Stimulated activated naive CD4-positive, alpha-beta T cell treated with Interleukin-2 at 50 U/mL for 16 hours (primary cell): ENCODE measurements at regions not wholly inside any gene's neighbourhood (a gene's known extent, or its start where the extent isn't known, plus 50 kb on each side); places are given as distances from the start of the nearest gene placed in this dataset.
"Not testable (repeated sequence)": the region's sequence is repeated elsewhere in the genome, so short reads cannot be mapped to it uniquely, and the experiment has no call there.

ENCODE experiments used
- DNase-seq: peaks from one replicate; lab custom pipeline; 2025; lab: John Stamatoyannopoulos, UW

GRCh38 chr12:129959889-129960288, 56.1 kb upstream of the TMEM132D start:
- no peak for DNase-seq

DNA sequence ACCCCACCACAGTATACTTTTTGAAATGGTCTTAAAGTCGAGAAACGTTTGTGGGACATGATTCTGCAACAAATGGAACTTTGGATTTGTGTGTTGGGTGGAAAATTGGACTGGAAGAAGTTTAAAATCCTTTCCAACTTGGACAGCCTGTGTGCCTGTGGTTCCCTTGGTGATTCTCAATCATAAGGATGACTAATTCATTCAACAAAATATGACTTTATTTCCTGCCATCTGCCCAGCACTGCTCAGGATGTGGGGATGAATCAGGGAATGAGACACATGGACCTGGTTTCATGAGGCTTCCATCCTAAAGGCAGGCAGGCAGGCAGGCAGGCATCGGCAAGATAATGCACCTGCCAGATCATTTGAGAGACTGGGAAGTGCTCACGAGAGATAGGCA, 57.3 kb upstream of the TMEM132D start:
- DNase-seq, result no peak

- no peak for DNase-seq
Observed at GRCh38 chr12:129961856-129962255, 58.0 kb upstream of the TMEM132D start.

DNA sequence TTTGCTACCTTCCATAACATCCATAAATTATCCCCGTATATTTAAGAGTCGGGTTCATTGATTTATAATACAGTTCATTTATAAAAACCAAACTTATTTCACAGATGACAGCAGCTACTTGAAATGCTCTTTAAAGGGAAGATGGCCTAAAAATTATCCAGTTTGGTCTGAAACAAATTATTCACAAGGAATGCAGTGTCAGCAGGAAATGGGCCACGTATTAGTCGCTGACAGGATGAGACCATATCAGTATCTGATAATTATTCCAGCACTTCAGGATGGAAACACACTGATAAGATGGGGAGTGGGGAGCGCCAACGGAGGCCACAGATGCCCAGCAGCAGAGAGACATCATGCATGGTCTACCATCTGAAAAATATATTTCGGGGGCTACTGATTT, 60.5 kb upstream of the TMEM132D start:
- no peak for DNase-seq

DNA sequence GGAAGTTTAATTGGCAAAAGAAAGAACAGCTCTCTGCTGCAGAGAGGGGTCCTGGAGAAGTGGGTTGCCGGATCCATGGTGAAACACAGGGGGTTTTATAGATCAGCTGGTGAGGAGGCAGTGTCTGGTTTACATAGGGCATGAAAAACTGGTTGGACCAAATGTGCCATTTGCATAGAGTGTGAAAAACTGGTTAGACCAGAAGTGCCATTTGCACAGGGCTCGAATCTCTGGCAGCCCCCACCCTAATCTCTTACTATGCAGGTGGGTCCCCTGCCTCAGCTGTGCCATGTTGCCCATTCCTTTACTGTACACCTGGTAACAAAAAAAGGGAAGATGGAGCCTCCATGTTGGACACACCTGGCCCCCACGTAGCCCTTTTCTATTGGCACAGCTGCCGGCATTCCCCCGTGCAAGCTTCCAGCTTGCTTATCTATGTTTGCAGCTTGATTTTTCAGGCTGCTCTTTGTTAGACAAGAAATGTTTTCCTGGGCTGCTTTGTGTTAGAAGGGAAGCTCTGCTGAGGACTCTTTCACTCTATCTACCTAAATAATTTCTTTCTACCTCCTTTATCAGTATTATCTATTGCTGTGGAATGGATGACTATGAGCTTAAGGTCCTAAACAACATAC, 61.1 kb upstream of the TMEM132D start:
- no peak for DNase-seq

DNA sequence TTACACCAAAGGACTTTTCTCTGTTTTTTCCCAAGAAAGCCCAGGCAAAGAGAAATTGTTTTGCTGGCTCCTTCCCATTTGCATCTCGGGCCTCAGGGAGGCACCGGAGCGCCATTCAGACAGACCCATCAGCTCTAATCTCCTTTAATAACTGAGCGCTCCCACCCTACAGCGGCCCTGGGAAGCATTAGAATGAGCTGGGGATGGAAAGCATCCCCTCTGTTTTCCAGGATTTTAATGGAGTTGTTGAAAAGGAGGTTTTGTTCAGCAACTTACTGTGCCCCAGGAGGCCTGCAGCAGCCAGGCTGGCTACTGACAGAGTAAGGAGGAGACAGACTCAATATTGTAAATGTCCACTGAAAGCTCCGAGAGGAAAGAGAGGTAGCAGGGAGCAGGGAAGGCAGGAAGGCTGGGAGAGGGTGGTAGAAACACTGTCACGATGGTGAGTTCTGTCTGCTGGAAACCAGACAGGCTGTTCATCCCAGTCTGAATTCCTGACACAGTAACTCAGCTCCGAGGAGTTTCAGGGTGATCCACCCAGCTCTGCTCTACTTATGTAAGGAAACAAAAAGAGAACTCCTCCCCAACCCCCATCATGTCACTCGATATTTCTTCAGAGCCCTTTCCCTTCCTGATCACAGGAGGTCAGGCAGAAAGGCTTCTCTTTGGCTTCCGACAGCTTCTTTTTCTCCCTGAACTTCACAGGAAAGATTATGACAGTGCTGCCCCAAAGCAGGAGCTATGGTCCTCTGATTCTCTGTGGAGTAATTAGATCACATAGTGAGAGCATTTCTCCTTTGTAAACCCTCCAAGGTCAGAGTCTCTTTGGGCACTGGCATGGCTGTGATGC, 62.5 kb upstream of the TMEM132D start:
- DNase-seq, result no peak

DNA sequence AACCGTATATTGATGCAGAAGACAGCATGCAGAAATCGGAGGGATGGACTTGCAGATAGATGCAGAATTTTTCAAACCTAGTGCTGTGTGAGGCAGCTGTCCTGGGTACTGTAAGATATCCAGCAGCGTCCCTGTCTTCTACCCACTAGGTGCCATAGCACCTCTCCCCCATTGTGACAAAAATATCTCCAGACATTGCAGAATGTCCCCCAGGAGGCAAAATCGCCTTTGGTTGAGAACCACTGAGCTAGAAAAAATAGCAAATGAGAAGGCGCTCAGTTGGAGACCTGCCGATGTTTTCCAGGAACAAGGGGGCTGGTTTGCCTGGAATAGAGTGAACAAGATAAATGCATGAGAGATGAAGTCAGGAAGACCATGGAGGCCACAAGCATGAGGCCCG, 67.9 kb upstream of the TMEM132D start:
- DNase-seq, result no peak

DNA sequence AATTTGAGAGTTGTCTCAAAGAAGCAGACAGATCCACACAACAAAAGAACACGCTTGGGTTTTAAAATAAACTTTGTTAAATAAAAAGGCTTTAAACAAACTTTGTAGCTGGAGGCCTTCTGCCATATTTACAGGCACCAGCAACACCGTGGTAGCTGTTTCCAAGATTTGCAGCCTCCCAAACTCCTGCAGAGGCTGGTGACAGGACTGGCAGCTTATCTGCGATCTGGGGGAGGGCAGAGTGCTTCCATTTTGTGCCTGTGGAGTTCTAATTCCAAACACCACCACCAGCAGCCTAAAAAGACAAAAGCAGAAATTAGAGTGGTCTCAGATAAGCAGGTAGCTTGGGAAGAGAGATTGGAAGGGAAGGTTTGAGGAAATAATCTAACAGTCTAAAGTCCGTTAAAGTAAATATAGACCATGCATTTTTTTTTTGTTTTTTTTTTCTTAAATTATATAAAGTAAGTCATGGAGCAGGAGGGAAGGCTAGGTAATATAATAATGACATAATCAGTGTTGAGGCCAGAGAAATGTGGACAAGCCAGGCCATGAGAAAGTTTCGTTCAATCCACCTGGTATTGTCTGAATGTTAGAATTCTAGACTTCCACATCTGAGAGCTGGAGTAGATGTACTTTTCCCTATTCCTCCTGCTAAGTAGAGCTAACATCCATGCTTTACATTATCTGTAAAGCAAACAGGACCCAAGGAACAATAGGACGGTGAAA, 69.6 kb upstream of the TMEM132D start:
- no peak for DNase-seq

DNA sequence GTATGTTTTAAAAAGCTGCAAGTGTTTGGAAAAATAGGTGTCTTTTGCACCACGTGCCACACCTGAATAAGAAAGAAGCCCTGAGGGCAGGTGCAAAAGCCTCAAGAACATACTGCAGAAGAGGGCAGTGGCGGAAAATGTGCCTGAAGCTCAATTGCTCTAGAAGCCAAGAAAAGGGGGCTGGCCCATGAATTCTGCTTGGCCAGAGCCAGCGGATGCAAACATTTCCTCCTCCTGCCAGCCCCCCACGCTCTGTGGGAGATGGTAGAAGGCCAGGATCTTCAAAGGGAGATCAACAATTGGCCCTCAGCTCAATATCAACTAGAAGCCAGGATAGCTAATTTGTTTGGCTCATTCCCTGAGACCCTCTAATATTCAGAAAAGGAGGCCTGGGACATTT, 80.3 kb upstream of the TMEM132D start:
- DNase-seq, result no peak

- DNase-seq, result no peak
Observed at GRCh38 chr12:129987841-129988240, 84.0 kb upstream of the TMEM132D start.

GRCh38 chr12:129994634-129995033, 90.8 kb upstream of the TMEM132D start:
- DNase-seq, result no peak

GRCh38 chr12:129997239-129997638, 93.4 kb upstream of the TMEM132D start:
- no peak for DNase-seq

- DNase-seq, result not testable (repeated sequence)
Observed at GRCh38 chr12:130004310-130004877, 100.6 kb upstream of the TMEM132D start.

DNA sequence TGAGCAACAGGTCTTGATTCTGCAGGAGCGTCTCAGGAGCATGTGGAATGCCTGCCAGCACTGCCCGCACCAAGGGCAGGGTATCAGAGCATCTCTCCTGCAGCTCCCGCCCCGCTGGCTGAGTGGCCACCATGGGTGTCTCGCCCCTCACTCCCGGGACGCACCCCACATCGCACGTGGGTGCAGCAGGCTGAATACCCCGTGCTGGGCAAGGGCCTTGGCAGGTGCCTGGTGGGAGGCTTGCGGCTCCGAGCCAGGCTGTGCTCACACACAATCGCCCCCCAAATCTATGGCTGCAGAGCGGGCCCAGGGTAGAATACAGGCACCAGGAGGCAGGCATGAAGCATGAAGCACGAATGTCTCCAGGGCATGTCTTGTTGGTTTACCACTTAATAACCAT, 103.9 kb upstream of the TMEM132D start:
- DNase-seq, result no peak

DNA sequence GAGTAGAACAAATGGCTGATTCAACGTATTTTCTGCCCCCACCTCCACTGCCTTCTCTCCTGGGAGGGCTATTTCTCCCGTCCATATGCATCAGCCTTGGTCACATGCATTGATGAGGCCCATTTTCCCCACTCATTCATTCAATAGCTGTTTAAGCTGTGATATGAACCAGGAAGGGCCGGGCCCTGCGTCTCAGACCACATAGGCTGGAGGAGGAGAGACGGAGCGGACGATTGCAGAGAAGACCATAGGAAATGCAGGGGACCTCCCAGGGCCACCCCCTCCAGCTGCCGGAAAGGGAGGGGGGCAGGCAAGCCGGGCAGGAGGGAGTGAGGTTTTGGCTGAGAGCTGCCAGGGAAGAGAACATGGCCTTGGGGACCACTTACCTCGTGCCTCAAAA, 104.4 kb upstream of the TMEM132D start:
- DNase-seq, result no peak

GRCh38 chr12:130009961-130010360, 106.1 kb upstream of the TMEM132D start:
- no peak for DNase-seq

DNA sequence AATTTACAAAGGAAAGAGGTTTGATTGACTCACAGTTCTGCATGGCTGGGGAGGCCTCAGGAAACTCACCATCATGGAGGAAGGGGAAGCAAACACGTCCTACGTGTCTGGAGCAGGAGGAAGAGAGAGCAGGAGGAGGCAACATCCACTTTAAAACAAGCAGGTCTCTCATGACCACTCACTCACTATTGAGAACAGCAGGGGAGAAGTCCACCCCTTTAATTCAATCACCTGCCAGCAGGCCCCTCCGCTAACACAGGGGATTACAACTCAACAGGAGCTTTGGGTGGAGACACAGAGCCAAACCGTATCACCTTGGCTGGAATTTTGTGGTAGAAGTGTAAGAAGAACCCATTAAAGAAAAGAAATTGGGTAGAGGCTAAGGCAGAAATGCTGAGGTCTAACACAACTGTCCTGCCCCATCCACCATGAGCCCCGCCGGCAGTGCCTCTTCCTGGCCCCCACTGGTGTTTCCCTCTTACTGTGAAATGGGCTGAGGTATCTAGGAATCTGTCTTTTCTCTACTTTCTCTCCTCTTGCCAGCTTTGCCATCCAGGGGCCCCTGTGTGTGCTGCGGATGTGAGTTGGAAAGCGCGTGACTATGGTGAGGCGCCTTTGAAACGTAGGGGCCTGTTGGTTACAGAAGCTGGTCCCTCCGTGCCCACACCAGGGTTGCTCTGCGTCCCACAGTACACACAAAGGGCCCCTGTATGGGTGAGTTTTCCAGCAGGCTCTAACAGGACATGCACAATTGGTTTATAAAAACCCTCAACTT, 108.0 kb upstream of the TMEM132D start:
- no peak for DNase-seq

DNA sequence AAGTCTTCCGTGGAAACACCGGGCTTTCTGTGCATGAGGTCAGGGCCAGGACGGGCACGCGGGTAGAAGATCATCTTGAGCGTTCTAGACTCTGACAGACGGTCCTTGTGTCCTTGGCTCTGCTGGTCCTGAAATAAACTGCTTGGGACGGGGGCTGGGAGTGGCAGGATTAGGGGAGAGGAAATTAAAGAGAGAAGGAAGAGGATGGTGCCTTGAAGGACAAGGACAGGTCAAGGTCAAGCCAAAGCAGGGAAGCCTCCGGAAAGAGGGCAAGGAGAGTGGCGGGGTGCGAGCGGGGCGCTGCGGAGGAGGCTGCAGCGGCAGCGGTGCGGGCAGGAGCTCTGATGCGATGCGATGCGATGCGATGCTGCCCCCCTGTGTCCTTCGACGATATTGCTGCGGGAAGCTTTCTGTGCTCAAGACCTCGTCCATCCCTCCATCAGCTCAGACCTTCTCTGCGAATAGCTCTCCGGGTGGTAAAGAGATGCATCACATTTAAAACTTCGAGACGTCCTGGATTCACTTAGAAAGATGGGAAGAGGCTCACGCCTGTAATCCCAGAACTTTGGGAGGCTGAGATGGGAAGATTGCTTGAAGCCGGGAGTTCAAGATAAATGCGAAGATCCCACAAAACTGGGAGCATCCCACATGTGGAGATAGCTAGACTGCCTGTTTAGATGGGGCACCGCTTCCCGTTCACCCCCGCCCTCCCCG, 110.1 kb upstream of the TMEM132D start:
- no peak for DNase-seq

DNA sequence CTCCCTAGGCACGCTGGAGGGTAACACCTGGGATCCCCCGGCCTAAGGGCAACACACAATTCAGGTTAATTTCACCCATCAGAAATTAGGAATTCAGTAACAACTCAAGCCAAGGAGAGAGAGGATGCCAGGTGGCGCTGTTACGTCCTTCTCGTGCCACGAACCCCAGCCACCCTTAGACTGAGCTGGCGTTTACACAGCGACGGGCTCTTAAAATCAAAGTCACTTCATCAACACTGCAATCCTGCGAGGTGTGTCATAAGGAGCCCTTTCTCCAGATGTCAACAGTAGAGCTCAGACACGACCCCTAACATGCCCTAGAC, 110.6 kb upstream of the TMEM132D start:
- DNase-seq, result no peak

- no peak for DNase-seq
Observed at GRCh38 chr12:130016194-130016593, 112.4 kb upstream of the TMEM132D start.

DNA sequence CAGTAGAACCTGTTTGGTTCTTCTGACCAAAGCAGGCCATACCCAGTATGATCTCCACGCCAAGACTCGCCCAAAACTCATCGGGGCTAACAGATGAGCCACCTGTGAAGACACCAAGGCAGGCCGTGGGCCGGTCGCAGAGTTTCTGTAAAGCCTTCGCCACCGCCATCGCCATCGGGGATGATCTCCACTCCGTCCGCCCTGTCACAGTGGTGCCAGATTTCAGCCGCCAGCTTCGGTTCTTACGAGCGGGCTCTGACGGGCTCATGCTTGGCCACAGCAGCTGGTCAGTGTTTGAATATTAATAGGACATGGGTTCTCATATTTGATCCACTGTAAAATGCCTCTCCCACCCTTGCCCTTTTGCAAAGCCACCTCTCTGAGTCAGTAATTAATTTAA, 113.2 kb upstream of the TMEM132D start:
- no peak for DNase-seq
